HG03196 (cell line): ENCODE measurements at regions not wholly inside any gene's neighbourhood (a gene's known extent, or its start where the extent isn't known, plus 50 kb on each side); places are given as distances from the start of the nearest gene placed in this dataset.

Source experiments
- ATAC-seq: cut with Tn5 transposase; IDR thresholded peaks from one replicate; pipeline ENCODE4 v1.9.1; 2021; ENCODE audit not compliant: unreplicated experiment

DNA sequence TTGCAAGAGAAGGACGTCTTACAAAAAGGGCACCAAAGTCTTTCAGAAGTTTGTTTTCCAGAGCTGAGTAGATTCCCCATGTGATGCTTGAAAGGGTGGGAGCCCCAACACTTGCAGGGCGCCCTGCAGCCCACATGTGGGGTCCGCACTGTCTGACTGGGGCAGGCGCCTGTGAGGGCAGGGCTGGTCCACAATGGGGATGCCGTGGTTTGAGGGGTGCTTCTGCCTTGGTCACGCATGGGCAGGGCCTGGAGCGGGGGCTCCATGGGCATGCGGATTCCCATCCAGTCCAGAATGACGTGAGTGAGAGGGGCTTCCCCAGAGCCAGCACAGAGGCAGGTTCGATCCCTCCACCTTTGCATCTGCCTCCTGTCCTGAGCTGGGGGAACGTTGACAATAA, 101.5 kb upstream of the SHH start:
- ATAC-seq: no peak

DNA sequence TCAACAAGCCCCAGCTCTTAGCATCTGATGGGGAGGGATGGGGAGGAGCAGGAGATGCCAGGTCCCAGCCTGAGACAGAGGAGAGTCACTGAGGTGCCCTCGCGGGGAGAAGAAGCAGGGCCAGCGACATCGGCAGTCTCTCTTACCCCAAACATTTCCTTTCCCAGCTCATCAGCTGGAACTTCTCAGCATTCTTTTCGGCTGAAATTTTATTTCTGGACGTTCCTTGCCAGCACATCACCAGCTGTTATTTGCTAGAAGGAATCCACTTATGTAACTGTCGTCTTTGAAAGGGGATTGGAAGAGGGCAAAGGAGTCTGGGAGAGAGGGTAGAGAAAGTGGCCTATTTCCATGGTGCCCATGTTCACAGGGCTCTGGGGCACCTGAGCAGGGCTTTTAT, 101.0 kb upstream of the SHH start:
- ATAC-seq: no peak

DNA sequence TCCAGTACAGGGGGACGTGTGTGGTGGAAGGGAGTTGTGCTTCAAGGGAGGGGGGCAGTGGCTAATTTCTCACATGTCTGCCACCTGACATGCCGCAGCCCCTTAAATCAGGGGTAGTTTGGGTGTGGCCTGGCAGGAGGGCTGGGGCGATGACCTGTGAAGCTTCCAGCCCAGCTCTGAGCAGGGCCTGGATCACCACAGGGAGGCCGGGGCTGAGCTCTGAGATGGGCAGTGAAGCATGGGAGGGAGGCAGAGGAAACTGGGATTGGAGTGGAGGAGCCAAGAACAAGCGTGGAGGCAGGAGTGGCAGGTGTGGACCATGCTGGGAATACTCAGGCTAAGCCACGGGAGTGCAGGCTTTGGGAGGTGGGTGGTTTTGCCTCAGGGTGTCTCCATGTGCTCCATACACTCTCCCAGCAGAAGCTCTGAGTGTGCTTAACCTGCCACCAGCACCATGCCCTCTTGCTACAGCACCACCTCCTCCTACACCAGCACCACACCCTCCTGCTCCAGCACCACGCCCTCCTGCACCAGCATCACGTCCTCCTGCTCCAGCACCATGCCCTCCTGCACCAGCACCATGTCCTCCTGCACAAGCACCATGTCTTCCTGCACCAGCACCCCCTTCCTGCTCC, 99.3 kb upstream of the SHH start:
- no peak for ATAC-seq

DNA sequence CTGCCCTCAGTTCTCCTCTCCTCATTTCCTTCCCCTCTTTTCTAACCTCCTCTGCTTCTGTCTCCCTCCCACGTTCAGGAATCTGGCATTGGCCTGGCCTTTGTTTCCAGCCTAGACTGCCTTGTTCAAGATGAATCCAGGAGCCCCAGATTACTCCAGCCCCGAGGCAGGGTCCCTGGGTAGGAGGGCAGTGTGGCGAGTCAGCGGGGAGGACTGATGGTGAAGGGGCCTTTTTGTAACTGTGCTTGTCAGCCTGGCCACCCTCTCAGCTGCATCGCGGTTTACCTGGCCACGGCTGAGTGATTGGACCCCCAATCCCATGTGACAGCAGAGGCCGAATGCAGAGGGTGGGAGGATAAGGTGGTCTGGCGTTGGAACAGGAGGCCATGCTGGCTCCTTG, 96.1 kb upstream of the SHH start:
- ATAC-seq: no peak

DNA sequence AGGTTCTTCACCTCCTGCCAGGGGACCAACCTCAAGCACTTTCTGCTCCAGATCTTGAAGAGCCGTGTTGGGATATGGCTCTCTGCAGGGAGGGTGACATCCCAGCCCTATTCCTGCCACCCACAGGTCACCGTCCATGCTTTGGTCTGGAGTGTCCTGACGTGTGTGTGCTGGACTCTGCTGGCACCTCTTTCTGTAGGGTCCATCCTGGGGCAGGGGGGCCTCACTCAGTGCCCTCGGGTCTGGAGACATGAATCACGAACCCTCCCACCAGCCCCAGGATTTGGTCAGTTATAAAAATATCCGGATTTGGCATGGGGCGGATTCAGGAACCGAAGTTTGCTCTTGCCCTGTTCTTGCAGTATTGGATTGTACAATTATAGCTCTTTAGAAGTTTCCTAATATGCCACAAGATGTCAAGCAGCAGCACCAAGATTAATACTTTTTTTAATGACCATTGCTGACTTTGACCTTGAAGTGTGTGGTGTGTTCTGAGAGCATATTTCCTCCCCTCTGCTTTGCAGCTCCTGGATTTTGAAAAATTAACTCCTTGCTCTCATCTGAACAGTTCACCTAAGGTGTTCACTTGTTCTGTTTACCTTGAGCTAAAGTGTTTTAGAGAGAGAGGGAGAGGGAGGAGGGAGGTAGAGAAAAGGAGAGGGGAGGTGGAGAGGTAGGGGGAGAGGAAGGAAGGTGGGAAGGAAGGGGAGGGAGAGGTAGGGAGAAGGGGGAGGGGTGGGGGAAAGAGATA, 95.4 kb upstream of the SHH start:
- no peak for ATAC-seq

DNA sequence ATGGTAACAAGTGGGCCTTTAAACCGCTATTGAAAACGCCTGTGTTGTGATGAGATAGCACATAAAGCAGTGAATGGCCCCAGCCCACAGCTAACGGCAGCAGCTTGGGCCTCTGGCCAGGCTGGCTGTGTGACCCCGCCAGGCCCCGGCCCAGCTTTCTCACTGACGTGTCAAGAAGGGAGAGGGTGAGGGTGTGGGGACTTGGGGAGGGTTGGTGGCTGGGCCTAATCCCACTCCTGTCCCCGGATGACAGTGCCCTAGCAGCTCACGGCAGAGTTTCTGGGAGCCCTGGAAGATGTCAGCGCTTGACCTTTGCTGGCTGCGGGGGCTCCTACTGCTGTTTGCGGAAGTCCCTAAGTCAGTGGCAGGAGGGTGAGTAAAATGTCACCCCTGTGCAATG, 88.9 kb upstream of the SHH start:
- ATAC-seq: no peak

DNA sequence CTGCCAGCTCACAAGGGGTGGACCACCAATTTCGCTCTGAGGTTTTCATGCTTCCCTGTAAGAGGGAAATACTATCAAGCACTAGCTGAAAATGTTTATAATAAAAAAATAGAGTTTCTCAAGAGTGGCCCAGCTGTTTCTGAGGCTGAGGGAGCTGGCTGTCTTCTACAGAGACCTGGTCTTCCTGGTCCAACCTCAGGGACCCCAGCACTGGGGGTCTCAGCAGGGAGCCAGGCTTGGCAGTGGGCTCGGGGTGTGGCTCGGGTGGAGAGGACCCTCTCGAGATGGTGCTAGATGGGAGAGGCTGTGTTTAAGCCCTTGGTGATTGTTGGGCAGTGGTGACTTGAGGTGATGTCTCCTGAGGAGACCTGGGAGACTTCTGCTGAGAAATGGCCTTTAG, 87.3 kb upstream of the SHH start:
- no peak for ATAC-seq

DNA sequence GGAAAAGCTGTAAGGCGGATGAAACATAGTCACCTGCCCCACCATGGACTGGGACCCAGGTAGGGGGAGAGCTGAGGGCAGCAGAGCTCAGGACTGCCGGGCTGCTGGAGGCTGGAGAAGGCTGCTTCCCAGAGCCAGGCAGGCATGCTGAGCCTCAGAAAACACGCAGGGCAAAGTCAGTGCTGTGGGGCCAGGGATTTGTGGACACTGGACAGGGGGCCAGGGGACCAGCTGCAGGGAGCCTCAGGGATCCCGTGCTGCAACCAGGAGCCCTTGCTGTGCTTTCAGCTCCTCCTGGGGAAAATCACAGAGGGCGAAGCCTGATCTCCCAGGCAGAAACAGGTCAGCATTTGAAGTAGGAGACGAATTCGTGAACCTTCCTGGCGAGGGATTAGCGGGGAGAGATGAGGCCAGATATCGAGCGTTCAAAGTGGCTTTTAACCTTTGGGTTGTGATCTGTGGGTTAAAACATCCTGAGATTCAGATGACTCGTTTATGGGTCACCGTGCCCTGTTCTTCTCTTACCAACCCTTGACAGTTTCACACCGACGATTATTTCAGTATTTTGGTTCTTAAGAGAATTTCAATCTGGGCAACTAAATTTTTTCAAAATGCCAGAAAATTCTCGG, 85.6 kb upstream of the SHH start:
- no peak for ATAC-seq

DNA sequence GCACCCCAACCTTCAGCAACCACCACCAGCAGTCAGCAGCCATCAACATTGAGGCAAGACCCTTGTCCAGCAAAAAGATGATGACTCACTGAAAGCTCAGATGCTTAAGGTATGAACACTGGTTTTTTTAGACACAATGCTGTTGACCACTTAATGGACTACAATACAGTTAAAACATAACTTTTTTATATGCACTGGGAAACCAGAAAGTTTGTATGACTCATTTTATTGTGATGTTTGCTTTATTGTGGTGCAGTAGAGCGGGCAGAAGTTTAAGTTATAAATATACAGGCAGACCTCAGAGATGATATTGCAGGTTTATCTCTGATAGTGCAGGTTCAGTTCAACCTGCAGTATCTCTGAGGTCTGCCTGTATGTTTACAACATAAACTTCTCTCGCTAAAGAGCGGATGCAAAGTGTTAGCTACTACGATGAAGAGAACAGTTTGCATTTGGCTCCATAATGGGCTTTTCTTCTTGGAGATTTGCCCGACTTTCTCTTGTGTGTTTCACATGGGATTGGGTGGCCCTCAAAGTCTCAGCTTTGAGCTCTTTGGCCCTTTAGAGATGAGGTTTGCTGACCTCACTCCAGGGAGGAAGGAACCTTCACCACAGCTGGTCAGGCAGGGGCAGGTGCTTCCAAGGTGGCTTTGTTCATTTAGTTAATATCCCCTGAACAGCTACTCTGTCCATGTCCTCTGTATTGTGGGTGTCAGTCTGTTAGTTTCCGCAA, 84.4 kb upstream of the SHH start:
- no peak for ATAC-seq

DNA sequence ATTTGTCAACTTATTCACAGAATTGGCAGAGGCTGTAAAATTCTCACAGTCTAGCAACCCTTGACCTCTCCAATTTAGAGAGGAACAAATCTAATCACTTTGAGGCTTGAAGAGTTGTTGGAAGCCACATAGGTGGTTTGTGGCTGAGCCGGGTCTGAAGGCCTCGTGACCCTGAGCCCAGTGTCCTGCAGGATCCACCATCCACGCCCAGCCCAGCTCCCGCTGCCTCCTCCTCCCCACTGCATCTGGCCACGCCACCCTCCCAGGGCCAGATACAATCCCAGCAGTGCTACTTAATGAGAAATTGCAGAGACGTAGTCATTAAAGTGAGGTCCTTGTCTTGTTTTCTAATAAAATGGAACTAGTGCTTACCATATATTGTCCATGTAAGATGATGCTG, 81.4 kb upstream of the SHH start:
- no peak for ATAC-seq

DNA sequence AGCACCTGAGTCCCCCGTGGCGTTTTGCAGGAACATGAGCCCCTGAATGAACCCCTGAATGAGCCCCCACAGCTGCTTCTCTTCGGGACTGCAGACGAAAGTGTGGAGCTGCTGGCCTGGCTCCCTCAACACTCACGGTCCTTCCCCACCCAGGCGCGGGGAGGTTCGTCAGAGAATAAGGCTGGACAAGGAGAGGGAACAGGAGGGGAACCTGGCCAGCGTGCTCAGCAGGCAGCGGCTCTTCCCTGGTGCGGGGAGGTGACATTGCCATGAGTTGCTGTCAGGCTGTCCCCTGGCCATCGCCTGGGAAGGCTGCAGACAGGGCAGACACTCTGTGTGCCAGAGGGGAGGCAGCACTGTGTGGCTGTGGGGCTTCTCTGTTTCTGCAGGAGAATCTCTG, 80.9 kb upstream of the SHH start:
- ATAC-seq: no peak

DNA sequence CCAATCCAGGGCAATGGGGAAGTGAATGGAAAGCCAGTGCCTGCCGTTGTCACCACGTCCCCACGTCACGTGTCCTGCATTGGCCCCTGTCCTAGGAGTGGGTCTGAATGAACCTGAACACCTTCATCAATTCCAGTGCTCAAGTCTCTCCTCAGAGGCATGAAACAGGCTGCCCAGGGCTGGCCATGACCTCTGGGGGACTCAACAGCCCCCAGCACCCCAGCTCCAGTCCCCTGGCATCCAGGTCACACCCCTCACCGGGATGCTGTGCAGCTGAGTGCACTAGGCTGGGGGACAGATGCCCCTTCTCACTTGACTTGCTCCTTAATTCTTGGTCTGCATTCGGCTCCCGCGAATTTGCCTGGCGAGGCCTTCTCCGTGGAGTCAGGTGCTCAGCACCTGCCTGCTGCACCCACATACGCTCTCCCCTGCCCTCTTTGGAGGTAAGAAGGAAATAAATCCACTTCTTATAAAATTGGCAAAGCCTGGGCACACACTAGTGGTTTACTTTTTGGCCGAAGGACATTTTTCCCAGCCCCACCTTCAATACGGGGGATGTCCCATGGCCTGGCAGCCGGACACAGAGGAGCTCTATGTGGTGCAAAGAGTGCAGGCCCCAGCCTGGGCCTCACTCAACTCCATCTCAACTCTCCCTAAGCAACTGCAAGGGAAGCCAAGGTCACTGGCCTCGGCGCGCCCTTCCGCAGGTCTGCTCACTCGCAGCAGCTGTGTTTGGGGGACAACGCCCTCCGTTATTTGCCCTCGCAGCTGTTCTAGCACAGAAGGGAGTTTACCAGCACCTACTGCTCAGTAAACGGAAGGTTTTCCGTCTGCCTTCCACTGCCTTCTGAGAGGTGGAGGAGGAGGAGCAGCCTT, 77.6 kb upstream of the SHH start:
- ATAC-seq: no peak

DNA sequence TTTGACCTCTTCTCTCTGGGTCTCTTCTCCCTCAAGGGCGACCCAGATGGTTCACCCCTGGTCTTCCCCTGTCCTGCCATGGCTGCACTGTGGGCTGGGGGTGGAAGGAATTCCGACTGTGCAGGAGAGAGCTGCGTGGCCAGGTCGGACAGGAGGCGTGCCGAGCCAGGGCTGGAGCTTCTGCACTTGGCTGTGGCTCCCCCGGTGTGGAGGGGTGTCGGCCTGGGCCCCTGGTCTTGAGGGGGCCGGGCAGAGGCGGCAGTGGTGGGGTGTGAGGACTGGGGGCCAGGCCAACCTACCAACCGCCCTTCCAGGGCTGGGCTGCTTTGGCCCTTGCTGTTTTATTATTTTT, 74.9 kb upstream of the SHH start:
- ATAC-seq: no peak

DNA sequence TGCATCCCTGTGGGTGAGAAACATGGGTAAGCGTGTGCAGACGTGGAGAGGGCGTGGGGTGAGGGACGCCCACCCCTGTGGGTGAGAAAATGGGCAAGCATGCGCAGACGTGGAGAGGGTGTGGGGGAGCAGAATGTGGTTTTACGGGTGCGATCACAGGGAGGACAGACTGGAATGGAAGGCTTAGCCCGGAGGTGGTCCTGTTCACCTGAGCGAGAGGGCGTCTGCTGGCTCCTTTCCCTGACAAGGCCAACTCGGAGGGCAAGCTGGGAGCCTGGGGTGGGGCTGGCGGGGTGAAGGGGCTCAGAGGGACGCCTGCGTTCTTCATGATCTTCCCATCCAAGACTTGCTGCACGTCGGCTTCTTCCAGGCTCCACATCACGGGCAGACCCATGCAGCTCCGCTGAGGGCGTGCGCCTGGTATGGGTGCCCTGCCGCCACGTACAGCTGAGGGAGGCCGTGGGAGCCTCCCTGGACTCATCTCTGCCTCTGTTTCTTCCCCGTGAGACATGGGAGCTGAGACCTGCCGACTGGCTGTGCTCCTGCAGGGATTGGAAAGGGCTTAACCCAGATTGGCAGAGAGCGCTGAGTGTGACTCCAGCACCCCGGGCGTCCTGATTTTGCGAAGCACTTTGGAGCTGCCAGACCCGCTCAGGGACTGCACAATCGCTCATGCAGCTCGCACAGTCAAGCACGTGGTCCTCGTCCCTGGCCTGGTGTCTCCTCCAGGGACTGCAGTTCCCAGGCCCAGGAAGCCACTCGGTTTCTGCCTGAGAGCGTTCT, 74.3 kb upstream of the SHH start:
- ATAC-seq: no peak

DNA sequence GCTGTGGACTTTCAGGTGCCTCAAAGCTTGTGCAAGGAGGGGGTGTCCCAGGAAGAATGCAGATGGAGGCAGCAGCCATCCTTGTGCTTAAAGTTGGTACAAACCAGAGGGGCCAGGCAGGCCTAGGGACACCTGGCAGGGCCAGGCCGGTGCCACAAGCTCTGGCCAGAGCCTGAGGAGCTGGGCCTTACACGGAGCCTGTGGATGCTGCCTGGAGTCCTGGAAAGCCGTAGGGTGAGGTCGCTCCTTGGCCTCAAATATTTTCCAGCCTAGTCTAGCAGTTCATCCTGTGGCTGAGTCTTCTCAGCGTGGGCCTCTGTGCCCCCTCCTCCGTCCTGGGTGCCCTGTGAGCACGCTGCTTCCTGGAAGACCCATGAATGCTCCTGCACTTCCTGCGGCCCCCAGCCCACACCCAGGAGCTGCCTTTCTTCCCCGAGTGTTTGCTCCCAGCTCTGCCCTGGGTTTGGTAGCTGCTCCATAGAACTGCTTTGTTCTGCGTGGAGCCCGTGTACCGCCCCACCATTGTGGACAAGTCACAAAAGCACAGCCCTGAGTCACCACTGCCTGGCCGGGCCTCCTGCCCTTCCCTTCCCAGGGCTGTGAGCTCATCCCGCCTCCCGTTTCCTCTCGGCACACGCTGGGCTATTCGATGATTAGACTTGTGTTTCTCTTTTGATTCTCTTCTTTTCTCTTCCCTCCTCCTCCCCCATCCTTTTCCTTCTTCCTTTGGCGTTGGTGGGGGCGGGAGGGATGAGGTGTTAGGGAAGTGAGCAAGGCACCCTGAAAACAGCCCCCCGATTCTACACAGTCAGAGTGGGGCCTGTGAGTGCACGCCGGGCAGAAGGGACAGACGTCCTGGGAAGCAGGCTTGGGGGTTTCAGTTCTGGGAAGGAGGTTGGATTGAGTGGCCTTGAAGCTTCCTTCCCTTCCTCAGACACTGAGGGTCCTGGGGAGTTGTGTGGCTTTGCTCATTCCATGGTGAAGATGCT, 73.2 kb upstream of the SHH start:
- ATAC-seq: no peak

DNA sequence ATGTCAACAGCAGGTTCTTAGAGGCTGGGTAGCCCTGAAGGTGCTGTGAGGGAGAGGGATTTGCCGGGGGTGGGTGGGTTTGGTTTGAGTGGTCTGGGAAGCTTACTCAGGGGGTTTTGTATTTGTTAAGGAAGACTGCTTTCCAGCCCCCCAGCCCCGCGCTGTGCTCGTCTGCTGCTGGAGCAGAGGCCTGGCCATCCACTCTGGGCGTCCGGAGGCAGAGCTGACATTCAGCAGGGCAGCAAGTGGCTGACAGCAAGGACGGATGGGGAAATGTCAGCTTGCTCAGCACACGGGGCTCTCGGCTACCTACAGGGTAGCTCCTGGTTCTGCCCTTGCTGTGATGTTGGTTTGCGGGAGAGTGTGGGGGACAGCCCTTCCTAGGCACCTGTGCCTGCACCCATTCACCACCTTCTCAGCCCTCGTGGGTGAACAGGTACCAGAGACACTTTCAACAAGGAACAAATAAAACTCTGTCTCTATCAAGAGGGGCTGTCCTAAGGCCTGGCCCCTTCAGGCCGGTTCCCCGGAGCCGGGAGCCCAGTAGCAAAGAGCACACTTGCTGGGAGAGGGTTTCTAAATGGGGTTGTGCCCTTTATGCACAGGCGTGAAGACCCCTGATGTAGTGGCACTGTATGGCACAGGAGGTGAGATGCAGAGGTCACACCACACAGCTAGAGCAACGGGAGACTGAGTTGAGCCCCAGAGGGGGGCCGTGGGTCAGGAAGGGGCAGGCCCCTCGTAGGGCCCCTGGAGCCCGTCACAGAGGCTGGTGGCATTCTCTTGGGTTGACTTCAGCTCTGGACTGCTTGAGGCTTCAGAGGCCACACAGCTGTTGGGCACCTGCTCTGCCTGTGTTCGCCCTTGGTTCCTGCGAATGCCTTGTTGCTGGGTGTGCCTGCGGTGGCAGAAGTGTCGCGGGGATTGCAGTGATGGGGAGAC, 72.2 kb upstream of the SHH start:
- no peak for ATAC-seq

DNA sequence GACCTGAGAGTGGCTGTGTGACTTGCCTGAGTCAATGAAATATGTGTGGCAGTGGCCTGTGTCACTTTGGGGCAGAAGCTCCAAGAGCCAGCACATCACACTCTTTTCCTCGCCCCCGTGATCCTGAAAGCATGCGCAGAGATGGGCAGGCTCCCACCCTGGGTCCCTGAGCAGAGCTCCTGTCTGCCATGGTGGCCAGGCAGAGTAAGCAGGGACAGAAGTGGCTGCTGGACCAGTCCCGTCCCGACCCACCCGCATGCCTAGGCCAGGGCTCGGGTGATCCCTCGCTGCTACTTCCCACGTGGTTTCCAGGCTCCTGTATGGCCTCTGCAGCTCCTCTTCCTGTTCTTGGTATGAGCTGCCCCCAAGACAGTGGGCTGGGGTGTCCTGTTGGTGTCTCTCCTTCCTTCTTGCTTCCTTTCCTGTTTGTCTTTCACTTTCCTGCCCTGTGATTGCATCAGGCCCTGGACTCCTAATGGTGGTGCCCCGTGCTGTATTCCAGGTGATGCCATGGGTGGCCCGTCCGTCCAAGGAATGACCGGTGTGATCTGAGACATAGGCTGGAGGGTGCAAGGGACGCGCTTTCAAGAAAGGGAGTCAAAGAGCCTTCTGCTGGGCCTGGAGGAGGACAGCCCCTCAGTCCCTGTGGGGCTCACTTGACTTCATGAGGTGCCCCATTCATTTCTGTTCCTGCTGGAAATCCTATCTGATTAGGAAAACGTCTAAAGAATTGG, 71.4 kb upstream of the SHH start:
- no peak for ATAC-seq
